ENCODE measurements at regions not wholly inside any gene's neighbourhood (a gene's known extent, or its start where the extent isn't known, plus 50 kb on each side); places are given as distances from the start of the nearest gene placed in this dataset.

GRCh38 chr2:176682278-176682677, 413.0 kb downstream of the MTX2 start:
- TF ChIP-seq SUZ12 (IDR thresholded peaks at IDR 0.05) (no peak), PKNOX1 (IDR thresholded peaks at IDR 0.05) (no peak), BHLHE40 (IDR thresholded peaks at IDR 0.05; ENCODE audit: borderline replicate concordance) (no peak), FOXM1 (IDR thresholded peaks at IDR 0.05; ENCODE audit: borderline replicate concordance) (no peak), NFRKB (IDR thresholded peaks at IDR 0.05) (no peak), ELF4 (IDR thresholded peaks at IDR 0.05) (no peak), SP1 (IDR thresholded peaks at IDR 0.05) (no peak), FOXA1 (IDR thresholded peaks at IDR 0.05) (no peak), TARDBP (IDR thresholded peaks at IDR 0.05) (no peak), HDGF (IDR thresholded peaks at IDR 0.05; ENCODE audit: borderline replicate concordance) (no peak), ZNF384 (IDR thresholded peaks at IDR 0.05) (no peak), ARNT (IDR thresholded peaks at IDR 0.05) (no peak), CTBP1 (IDR thresholded peaks at IDR 0.05; ENCODE audit: borderline replicate concordance) (no peak), LEF1 (IDR thresholded peaks at IDR 0.05; ENCODE audit: borderline replicate concordance) (no peak)

All from HEK293T (cell line).